ENCODE measurements at regions not wholly inside any gene's neighbourhood (a gene's known extent, or its start where the extent isn't known, plus 50 kb on each side); places are given as distances from the start of the nearest gene placed in this dataset.

- no peak for TF ChIP-seq CTCF (IDR thresholded peaks at IDR 0.05)
- no peak for TF ChIP-seq POLR2A (IDR thresholded peaks at IDR 0.05)
These were observed 102.9 kb upstream of the WDR72 start for GRCh38 chr15:53862386-53862785.
